HG02885 (cell line): ENCODE measurements at regions not wholly inside any gene's neighbourhood (a gene's known extent, or its start where the extent isn't known, plus 50 kb on each side); places are given as distances from the start of the nearest gene placed in this dataset.

ENCODE experiments used
- ATAC-seq: cut with Tn5 transposase; IDR thresholded peaks from one replicate; pipeline ENCODE4 v1.9.1; 2021; ENCODE audit warnings: mild to moderate bottlenecking; ENCODE audit not compliant: unreplicated experiment, poor library complexity

DNA sequence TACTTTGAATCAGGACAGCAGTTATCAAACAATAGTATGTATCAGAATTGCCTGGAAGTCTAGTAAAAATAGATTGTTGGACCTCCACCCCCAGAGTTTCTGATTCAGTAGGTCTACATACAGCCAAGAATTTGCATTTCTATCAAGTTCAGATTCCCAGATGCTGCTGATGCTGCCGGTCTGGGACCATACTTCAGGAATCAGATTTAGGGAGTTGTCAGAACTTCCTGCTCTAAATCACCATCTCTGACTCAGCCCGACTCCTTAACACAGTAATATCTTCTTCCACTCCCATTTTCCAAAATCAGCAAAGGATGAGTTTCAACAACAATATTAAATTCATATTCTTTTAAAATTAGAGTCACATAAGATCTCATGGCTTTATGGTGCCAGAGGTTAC is 227.2 kb upstream of the TMEM161B start:
- no peak for ATAC-seq

DNA sequence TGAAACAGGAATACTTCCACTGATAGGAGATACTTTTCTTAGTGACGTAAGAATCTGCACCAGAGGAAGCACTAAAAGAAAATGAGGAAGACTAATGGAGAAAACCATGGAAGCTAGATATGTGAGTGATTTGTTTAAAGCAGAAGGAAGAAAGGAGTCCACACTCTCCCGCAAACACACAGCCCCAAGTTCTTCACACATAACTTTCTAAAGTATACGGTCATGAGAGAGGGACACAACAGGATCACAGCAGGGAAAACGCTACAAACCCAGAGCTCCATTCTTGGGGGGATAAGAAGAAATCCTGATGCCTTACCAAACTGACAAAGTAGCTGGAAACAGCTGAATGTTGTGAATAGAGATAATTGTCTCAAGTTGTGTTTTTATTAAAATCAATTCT is 222.2 kb upstream of the TMEM161B start:
- ATAC-seq, result no peak

DNA sequence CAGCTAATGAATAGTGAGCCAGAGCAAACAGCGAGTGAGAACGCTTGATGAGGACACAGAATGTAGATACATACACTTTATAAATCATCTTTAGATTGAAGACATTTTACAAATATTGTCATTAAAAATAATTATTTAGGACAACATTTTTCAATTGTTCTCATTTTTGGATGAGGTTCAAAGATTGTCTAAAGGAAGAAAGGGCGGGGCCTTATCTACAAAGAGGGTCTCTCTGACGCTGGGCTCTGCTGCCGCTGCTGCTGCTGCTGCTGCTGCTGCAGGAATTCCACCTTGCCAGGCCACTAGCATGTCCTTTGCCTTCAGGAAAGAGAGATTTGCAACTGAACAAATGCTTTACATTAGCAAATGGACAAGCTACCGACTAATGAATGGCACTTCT is 220.7 kb upstream of the TMEM161B start:
- ATAC-seq, result no peak

DNA sequence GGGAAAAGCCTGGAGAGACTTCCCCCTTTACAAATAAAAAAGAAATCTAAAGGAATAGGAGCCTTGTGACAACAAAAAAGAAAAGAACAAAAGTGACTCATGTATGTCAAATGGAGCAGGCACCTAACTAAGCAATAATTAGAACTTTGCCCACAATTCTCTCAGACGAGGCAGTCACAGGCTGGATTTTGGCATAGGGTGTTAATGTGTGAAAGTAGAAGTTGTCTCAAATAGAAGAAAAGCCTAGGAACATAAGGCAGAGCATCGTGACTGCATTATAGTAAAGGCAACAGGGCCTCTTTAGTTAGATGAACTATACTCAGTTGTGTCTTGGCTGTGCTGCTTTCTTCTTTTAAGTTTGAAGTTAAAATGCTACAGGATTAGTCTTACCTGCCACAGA is 219.9 kb upstream of the TMEM161B start:
- no peak for ATAC-seq

DNA sequence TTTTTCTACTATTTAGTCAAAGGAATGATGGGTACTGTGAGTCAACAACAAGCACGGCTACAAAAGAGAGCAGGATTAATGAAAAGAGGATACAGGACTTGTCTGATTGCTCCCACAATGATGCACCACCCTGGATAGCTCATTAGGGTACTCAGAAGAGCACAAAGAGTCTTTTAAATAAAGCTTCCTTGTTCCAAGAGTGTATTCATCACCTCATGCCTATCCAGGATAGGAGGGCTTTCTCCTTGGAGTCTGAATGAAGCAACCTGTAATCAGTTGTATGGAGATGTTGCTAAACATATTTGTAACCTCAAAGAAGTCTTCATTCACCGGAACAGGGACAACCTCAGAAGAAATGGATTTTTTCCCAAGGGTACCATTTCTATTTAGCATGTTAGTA is 219.5 kb upstream of the TMEM161B start:
- no peak for ATAC-seq

DNA sequence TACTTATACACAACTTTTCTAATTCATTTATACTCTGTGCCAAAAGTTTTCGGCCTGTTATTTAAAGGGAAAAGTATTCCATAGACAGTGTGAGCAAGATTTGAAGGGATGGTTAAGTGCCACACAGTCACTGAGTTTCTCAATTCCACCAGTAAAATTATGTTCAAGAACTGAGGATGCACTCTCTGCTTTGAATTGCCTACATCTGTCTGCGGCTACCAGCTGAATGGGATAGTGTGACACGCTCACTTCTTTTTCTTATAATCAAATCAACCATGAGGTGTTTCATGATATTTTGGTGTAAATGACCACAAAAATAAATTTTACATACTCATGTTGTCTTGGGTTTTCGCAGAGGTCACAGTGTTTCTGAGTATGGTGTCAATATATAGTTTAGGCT is 218.4 kb upstream of the TMEM161B start:
- no peak for ATAC-seq

DNA sequence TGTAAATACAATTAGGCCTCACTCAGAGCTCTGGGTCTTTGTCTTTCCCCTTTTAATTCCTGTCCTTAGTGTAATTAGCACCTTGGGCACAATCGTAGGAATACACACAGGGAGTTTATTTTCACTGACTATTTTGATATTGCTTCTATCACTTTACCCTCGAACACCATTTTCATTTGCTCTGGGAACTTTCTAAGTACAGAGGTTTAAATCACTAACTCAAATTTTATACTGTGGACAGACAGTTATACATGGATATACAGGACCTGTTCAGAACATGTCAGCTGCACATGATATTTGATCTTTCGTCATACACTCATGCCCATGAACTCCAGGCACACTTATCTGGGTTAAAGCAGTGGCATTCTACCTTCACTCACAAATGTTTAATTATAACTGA is 217.8 kb upstream of the TMEM161B start:
- ATAC-seq, result no peak

DNA sequence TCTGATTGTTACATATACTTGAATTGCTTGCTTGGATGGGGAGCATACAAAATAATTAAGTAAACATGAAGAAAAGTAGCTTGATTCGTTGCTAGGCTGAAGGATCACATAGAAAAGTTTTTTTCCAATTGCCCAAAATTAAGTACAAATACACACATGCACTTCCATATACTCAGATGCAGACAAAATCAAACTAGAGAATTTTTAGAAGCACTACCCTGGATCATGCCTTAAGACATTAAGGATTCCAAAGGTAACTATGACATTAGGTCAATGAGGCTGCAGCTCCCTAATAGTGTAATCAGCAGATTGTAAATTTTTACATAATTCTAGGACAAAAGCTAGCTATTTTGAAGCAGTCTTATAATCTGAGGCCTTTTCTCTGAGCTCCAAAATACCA is 216.9 kb upstream of the TMEM161B start:
- ATAC-seq, result no peak

DNA sequence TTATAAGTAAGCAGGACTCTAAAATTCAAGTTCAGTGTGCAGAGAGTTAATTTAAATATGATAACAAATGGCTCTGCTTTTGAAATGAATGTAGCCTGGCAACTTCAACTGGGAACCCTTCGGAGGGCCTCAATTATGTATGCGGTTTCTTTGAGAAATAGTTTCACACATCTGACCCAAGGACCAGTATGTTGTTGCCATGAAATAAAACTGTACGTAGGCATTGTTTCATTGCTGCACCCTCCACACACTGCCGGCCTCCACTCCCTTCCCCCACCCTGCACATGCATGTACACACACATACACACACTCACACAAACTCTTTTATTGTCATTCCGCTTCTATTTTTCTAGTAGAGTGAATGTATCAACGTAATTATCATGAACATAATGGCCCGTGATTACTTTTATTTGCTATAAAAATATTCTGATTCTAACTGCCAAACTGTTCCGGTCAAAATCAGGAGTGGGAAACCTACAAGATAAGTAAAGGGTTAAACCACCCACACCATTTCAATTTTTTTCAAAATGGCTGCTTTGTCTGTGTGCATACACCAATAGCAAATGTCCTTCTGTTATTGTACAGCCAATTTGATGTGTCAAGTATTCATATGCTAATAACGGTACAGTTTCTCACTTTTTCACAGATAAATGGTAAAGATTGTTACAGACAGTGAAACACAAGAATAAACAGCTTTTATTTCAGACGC is 215.5 kb upstream of the TMEM161B start:
- ATAC-seq, result no peak

DNA sequence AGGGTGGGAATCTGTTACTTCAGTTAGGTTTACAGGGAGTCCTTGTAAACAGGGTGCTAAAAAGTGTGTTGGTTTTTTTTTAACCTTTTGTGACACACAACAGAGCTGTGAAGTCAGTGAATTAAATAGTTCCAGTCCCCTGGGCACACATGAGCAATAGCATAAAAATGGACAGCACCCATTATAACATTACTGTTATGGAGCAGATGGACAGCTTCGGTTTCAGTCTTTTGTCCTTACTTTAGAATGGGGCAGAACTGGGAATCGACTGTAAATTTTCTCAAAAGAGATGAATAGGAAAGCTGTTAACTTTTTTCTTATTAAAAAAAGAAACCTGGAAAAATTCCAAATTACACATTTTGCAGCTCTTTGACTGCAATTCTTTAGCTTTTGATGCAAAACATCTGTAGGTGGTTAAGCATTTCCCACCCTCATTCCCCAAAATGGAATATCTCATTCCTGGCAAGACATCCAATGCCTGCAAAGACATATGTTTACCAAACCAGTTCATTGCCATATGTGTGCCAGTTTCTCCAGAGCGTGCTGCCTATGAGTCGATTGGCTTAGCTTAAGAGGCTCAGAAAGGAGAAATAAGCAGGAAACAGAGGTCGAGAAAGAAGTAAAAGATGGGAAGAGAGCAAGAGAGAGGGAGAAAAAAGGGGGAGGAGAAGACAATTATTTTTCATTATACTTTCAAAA is 212.3 kb upstream of the TMEM161B start:
- ATAC-seq, result no peak

DNA sequence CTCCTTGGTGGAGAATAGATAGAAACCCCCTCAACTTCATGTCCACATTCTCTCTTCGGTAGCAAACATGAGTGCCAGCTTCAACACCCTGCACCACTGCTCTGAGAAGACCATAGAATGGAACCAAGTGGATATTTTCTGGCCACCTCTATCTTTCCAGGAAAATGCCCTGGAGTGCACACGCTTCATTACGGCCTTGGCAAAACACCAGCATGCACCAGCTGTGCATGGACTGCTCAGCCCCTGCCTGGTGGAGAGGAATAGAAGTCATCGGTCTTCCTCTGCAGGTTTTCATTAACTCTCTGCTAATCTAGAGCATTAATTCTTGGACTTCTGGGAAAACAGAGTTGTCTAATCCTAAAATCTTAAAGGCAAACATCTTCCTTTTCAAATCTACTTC is 211.6 kb upstream of the TMEM161B start:
- ATAC-seq, result no peak

DNA sequence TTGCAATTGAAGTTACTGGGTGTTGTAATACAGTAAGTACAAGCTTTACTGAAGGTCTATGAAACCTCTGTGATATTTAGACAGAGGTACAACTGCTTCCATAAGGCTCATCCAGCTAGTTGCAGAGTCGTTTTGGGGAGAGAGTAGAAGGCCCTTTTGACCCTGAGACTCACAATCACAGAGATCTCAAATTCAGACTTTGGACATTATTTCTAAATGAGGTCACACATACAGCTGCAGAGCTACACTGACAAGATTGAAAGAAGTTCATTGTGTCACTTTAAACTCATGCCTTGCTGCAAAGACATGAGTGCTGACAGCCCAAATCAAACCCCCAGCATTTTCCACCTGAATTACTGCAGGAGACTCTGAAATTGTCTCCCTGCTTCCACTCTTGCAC is 205.9 kb upstream of the TMEM161B start:
- ATAC-seq, result no peak

DNA sequence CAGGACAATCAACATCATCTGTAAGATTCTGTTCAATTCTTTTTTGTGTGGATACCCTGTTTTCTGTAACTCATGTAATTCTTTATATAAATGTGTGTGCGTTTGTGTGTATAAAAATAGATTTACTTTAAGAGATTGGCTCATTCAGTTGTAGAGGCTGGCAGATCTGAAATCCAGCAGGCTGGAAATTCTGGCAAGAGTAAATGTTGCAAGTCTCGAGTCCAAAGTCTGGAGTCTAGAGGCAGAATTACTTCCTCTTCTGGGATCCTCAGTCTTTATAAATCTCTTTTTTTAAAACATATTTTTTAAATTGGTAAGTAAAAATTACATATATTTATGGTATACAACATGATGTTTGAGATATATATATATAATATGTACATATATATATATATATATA is 202.1 kb upstream of the TMEM161B start:
- ATAC-seq, result no peak

DNA sequence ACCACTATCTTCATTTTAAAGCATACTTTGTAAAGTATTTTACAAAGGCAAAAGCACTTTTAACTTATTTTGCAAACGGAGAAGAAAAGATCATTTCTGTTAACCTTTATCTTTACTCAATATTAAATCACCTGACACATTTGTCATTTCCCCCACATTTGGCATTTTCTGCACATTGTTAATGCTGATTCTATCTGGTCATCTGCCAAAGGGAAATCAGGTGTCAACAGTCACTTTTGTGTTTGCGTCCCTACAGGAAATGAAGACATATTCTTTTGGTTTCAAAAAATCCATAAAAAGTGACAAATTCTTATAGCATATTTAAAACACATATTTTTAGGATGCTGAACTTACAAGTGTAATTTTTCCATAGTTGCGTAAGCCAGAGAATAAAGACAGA is 191.3 kb upstream of the TMEM161B start:
- ATAC-seq, result no peak

DNA sequence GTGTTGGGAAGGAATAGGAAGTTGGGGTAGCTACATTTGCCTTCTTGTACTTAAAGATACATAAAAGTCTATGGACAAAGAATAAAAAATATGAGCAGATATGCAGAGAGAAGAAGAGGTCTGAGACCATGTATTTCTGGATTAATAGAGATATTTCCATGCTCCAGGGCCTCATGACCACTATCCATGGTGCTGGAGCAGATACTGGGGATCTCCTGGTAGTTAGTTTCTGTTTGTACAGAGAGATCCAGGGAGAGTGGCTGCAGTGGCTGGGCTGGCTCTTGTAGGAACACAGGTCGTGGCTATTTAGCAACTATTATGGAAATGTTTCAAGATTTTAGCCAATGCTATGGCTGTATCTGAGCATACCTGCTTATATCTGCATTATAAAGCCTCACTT is 184.2 kb upstream of the TMEM161B start:
- ATAC-seq, result no peak

DNA sequence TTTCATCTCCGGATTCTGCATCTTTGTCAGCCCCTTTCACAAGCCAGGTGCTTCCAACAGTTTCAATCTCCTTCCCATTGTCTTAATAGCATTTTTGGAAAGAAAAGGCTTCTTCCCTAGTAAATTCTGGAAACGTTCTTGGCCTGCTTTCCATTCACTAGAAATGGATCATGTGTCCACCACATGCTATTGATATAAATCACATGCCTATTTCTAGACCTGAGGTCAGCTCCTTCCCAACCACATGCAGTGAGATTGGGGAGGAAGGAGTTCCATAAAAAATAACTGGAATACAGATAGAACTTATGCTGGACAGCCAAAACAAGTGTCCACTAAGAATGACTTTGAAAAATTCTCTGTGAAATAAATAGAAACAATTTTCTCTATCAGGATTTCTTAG is 181.6 kb upstream of the TMEM161B start:
- ATAC-seq, result no peak

DNA sequence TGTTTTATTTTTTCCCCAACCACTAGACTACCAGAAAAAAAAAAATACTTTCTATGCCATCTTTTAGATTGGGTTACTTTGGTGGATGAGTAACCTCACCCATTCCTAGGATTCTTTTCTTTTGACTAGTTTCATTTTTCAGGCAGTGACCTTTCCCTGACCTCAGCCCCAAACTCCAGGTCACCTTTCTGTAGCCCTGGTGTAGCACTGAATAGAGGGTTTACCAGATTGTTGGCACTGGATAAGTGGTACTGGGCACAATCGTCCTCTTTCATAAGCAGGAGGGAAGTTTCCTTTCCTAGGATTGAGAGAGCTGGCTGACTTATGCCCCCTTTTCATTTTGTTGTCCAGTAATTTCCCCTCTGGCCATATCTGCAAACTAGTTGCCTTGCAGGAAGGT is 169.4 kb upstream of the TMEM161B start:
- ATAC-seq, result no peak

DNA sequence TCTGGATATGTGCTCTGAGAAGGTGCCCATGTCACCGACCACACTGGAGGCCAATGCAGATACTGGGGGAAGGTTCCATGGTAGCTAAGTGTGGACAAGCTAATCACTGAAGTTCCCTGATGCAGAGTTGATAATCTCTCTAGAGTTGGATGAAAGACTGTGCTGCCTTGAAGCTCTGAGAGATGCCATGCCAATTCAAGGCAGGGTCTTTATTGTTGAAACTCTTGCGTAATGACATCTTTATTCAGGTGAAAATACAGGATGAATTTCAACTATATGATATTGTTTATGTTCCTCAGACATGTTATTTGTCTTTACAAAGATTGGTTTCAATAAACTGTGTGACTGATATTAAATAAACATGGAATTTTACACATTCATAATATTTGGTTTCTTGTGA is 167.6 kb upstream of the TMEM161B start:
- no peak for ATAC-seq

DNA sequence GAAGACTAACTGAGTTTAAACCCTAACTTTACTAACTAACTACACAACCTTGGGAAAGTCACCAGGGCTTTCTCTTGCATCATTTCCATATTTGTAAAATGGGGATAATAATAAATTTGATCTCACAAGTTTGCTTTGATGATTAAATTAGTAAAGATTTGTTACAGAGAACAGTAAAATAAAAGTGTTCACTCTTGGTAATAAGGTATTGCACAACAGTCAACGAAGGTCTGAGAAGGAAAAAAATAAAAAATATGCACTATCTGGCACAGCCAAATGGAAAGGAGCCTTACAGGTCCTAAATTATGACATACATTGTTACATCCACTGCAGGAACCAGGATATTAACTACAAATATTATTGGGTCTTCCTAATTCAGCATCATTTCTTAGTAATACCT is 160.0 kb upstream of the TMEM161B start:
- ATAC-seq, result no peak

DNA sequence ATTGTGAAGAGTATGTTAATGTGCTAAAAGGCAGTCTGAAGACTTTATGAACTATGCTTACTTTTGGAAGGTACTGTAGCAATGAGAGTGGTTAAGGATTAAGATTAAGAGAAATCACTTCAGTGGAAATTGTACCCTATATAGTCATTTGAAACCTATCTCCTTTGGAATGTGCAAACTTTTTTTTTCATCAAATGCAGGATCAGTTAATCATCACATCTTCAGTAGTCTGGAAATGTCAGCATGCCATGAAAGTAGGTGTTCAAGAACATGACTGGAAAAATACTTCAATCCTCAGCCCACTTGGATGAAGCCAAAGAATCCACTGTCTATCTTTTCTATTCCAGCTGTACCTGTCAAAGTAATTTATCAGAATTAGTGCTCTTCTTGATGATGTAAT is 157.8 kb upstream of the TMEM161B start:
- no peak for ATAC-seq

DNA sequence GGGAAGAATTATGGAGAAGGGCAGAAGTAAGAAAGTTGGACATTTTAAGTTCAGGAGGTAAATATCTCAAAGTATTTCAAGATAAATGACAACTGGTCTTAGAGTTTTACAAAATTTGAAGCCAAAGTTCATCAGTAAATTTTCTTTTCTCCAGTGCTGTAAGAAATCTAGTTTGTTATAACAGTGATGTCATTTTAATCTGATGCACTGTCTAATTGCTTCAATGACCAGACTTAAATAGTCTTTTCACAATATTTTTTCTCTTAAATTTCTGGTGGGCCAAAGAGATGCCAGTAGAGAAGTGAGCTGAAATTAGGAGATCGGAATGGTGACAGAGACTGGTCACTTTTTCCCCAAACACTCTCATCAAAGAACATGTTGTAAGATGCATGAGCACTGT is 156.5 kb upstream of the TMEM161B start:
- no peak for ATAC-seq

DNA sequence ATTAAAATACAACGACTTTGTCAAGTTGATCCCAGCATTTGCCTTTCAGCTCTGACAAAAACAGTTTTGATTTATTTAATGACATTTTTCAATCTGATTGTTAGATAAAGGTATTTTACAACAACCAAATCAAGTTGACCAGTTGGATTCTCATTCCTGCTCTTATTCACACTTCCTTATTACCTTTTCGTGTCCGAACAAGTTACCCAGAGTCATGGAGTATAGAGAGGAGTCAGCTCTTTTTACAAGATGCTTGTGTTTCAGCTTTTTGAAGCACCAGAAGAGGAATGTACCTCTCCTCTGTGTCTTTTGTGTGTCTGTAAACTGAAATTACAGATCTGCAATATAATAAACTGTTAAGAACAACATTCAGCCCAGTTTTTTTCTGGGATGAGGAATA is 151.3 kb upstream of the TMEM161B start:
- no peak for ATAC-seq
